HG03469 (cell line): ENCODE measurements at regions not wholly inside any gene's neighbourhood (a gene's known extent, or its start where the extent isn't known, plus 50 kb on each side); places are given as distances from the start of the nearest gene placed in this dataset.
"Not testable (repeated sequence)": the region's sequence is repeated elsewhere in the genome, so short reads cannot be mapped to it uniquely, and the experiment has no call there.

Source experiments
- ATAC-seq: cut with Tn5 transposase; IDR thresholded peaks from one replicate; pipeline ENCODE4 v1.9.1; 2021; ENCODE audit warnings: mild to moderate bottlenecking, moderate library complexity, moderate number of reproducible peaks; ENCODE audit not compliant: unreplicated experiment

DNA sequence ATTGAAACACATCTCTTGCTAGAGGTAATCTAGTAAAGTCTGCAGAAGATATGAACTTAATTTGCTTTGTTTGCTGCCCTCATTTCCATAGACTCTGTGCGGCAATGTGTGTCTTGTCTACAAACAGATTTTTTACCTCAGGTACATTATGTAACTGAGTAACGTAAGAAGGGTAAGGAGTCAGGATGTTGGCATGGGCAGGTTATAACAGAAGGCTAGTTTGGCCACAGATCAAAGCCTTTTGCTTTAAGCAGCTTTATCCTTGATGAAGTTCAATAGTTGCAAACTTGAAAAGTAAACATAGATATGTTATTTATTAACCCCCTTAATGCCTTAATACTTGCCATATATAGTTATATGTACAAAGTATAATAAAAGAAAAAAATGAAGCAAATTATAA is 391.6 kb upstream of the FKBP1C start:
- no peak for ATAC-seq

DNA sequence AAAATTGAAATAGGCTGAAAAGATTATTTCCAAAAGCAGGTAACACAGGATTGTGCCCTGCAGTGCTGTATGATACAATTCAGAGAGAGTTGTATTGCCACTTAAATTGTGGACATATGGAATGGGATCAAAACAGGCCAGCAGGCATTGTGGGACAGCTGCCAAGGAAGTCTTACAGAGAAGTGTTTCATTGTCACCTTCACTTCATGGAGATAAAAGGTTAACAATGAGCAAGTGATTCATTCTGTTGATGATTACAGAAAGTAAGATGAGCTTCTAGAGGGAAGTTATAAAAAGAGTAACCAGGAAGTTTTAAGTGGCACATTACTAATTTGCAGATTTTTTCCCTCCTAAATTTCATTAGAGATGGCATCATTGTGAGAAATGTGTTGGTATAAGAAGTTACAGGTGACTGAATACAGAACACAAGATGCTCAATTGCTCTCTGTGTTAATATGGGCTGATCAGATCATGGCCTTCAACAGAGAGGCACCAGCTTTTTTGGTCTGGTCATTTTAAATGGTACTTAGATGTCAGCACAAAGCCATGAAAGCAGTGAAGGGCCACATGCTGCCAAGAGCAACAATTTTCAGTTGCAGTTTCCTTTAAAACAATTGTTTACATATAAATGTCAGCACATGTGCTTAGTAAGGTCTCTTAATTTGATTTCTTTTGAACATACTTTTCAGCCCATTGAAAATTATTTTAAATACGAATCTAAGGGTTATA is 402.5 kb upstream of the FKBP1C start:
- ATAC-seq = no peak

DNA sequence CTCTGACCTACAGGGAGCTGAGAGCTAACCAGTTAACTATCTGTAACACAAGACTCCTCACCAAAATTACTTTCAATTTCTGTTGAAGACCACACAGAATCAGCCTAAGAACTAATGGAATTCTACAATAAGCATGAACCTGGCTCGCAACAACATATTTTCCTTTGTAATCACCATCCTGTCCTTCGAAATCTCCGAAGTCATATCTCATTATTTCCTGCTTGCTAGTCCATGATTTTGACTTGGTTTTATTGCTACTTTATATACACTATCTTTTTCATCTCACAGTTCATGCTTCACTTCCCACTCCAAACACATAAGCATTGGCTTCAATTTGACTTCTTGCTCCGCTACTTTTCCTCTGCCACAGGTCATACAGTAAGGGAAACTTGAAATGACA is 405.8 kb upstream of the FKBP1C start:
- no peak for ATAC-seq

DNA sequence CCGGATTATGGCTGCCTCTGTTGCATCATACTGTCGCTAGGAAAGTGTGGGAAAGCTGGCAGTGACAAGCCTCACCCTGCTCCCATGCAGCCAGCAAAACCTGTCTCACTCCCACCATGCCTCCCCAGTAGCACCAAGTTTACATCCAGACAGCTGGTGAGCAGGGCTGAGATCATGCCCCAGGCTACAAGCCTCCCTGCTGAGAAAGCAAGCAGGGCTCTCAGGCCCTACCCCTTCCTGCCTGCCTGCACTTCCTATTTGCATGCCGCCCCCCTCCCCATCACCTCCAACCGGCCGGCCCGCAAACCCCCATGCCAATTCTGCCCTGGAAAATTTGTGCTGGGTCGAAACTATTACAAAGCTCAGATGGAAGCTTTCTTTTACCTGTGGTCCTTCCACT is 408.2 kb upstream of the FKBP1C start:
- no peak for ATAC-seq

DNA sequence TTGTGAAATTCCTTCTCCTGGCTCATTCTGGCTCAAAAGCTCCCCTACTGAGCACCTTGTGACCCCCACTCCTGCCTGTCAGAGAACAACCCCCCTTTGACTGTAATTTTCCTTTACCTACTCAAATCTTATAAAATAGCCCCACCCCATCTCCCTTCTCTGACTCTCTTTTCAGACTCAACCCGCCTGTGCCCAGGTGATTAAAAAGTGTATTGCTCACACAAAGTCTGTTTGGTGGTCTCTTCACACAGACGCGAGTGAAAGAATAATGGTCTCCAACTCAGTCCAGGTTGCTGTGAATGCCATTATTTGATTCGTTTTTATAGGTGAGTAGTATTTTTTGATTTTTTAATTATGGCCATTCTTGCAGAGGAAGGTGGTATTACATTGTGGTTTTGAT is 414.1 kb upstream of the FKBP1C start:
- no peak for ATAC-seq

DNA sequence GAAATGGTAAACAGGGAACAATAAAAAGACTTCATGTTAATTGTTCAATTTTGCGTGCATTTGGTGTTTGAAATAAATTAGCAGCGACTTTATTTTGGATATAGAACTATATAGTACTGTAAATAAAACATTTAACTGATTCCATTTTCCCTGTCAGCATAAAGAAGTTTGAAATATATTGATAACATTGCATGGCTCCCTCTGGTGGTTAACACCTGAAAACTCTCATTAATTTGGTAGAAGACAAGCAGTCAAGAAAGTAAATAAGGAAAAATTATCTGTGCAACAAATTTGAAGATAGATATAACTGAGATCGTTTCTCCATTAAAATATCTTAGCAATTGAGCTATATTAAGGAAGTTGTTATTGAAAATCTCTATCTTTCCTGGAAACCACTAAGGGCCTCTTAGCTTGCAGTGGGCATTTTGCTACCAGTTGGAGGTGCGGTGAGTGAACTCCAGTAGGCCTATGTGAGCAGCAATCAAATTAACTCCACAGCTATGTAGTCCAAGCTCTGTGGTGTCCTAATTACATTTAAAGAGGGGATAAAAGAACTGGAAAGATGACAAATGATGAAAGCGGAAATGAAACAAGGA is 435.7 kb upstream of the FKBP1C start:
- ATAC-seq = peak; percentile 42

DNA sequence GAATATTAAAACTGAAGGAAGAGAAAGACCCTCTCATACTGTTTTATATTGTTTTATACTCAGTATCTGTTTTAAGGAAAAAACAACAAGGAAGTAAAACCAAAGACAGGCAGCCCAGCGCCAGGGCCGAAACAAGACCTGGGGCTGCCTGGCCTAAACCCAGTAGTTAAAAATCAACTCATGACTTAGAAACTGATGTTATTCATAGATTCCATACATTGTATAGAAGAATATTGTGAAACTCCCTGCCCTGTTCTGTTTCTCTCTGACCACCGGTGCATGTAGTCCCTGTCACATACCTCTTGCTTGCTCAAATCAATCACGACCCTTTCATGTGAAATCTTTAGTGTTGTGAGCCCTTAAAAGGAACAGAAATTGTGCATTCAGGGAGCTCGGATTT is 445.1 kb upstream of the FKBP1C start:
- not testable (repeated sequence) for ATAC-seq

DNA sequence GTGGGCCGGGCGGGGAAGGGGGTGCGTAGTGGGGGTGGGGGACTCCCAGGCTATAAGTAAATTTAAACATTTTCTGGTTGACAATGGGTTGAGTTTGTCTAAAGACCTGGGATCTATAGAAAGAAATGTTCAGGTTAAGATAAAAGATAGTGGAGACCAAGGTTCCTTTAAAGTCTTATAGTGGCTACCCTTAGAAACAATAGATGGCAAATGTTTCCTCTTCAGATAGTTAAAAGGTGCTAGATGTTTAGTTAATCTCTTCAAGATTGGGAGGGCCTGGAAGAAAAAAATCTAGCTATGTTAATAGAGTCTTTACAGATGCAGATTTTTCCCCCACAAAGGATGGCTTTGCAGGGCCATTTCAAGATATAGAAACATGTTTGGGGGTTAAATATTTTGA is 446.4 kb upstream of the FKBP1C start:
- no peak for ATAC-seq

DNA sequence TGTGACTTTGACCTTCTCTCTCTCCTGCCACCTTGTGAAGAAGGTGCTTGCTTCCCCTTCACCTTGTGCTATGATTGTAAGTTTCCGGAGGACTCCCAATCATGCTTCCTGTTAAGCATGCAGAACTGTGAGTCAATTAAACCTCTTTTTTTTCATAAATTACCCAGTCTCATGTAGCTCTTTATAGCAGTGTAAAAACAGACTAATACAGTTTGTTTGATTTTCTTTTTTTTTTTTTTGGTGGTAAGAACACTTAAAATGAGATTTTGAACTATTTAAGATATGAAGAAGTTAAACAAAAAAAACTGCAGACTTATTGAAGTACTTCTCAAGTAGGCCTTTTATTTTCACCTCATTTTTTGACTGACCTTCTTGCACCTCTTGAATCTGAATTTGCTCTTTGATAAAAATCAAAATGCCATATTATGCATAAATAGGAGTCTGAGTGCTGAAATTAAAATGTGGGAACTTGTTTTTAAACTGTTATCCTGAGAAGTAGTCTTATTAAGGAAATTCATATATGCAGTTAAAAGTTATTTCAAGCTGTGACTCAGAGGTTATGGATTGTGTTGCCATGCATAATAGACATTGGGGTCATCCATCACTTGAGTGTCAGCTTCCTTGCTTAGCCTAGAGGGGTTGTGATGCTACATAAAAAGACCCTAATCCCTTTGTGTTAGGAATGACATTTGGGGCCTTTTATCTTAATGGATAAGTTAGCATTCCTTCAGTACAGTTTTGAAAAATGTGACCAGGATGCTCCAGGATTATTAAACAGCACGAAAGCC is 447.9 kb upstream of the FKBP1C start:
- no peak for ATAC-seq

DNA sequence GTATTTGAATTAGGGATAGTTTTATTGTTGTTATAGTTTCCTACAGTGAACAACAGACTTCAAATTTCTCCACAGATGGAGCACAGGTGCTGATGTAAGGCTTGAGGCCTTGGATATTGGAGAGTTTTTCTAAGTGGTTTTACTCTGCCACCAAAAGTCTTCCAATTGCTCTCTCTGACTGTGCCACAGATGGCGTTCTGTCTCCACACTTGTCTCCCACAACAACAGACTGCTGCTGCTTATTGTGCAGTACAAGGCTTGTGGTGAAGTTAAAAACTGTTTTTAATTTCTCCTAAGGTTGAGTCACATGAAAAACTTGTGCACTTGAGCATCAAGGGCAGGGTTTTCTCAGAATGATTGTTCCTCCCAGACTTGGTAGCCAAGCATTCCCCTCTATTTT is 460.9 kb upstream of the KHDRBS2 start:
- ATAC-seq = no peak

DNA sequence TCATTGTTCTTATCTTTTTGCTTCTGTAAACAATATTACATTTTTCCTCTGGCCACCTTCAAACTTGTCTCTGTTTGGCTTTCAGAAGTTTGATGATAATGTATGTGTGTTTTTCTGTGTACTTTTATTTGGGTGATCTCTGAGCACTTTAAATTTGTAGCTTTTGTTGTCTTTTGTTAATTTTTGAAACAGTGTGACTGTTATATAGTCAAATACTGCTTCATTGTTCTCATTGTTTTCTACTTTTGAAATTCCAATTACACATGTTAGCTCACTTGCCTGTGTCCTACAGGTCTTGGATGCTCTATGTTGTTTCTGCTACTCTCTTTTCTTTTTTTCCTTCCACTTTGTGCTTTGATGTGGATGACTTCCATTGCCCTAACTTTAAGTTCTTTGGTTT is 460.1 kb upstream of the KHDRBS2 start:
- ATAC-seq = no peak

DNA sequence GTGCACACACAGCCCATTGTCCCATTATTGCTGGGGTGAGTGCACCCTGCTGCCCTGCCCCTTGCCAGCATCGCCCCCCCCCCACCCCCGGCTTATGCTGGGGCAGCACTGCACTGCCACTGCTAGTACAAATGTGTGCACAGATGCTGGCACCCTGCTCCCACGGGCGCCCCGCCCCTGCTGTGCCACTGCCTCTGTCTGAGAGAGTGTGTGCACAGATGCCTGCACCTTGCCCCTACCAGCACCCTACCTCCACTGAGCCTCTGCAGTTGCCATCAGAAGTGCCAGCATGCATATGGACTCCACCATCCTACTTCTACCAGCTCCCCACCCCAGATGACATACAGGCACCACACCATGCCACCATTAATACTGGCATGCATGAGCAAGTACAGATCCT is 454.6 kb upstream of the KHDRBS2 start:
- ATAC-seq = no peak

DNA sequence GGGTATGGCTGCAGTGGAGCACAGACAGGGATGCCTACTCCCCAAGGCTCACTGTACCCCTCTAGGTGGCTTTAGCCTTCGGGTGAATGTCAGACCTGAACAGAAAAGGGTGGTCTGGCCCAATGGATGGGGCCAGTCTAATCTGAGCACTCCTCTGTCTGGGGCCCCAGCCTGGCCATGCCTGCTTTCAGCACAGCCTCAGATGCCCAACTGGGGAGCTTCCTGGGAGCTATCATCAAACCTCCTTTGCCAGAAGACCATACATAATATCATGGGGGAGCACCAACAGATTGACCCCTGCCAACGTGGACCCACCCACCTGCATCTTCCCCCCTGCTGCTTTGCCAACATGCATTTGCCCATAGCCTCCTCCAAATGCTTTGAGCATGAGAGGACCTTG is 454.1 kb upstream of the KHDRBS2 start:
- no peak for ATAC-seq

DNA sequence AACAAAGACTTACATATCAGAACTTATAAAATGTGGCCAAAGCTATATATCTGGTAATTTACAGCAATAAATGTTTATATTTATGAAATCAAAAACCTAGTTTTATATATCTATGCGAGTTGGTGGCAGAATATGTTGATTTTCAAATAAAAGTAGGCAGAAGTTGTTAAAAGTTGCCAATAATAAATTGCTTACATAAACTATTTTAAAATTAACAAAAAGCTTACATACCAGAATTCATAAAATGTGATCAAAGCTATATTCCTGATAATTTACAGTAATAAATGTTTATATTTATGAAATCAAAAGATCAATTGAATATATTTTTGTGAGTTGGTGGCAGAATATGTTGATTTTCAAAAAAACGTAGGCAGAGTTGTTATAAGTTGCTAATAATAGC is 451.8 kb upstream of the KHDRBS2 start:
- ATAC-seq = no peak

DNA sequence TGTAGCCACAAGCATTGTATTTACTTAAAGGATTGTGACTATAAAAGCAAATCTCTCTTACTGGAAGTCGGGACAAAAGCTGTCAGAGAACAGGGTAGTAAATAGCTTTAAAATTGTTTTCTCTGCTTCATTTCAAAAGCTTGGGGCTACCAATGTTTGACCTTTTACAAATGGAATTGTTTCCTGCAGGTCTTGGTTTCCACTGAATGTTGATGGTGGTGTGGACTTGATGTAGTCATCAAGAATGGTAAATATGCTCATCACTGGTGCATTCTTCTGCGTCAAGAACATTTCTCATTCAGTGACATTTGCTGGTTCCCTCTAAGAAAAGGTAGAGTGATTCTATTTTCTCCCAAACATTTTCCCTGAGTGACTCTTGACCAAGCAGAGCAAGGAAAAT is 435.4 kb upstream of the KHDRBS2 start:
- no peak for ATAC-seq

DNA sequence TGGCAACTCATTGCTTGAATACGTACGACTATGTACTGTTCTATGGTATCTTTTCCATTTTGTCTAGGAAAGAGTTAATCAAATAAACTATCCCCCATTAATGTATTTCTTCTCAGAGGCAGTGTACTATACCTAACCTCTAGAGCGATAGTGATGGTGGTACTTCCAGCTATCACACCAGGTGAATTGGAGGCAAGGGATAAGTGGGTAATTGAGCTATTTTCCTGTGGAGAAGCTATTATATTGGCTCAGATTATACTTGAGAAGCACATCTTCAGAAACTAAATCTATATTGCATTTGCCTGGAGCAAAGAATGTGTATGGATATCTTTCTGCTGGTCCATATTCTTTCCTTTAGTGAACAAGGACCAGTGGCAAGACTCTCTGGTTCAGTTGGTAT is 430.7 kb upstream of the KHDRBS2 start:
- no peak for ATAC-seq

DNA sequence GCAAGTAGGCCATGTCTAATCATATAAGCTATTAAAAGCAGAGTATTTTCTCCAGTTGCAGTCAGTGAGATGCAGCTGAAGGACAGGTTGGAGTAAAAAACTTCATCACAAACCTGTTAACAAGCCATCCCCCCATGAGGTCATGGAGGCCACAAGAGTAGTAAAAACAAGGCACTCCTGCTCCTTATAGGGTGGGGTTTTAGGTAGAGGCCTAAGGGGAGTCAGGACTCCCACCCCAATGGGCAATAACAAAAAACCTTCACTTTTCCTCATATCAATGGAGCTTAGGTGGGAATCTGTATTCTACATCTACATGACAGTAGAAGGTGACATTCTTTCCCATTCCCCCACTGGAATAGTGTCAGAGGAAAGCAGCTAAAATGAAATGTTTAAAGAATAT is 428.1 kb upstream of the KHDRBS2 start:
- no peak for ATAC-seq

DNA sequence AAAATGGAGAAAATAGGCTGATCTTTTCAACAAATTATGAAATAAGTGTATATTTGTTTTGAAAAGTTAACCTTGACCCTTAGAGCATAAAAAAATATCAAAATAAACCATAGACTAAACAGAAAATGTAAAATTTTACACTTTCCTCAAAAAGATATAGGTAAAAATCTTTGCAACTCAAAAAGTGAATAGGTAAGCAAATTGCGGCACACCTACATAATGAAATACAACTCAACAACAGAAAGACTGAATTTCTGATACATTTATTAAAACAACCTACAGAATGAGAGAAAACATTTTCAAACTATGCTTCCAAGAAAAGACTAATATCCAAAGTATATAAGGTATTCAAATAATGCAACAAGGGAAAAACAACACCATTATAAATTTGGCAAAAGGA is 425.7 kb upstream of the KHDRBS2 start:
- ATAC-seq = no peak

DNA sequence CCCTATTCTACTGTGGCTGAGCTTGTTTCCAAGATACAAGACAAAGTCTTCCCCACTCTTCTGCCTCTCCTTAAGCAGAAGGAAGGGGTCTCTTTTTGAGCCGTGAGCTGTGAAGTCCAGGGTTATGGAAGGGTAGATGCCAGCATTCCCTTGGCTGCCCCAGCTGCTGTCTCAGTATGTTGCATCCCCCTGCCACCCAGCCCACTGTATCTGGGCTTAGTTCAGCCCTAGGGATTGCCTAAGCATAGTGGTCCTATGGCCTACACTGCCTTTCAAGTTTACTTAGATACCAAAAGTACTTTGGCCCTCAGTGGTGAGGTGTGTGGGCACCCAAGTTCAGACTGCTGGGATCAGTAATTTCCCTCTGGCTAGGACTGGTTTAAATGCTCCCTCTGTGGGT is 421.9 kb upstream of the KHDRBS2 start:
- no peak for ATAC-seq

DNA sequence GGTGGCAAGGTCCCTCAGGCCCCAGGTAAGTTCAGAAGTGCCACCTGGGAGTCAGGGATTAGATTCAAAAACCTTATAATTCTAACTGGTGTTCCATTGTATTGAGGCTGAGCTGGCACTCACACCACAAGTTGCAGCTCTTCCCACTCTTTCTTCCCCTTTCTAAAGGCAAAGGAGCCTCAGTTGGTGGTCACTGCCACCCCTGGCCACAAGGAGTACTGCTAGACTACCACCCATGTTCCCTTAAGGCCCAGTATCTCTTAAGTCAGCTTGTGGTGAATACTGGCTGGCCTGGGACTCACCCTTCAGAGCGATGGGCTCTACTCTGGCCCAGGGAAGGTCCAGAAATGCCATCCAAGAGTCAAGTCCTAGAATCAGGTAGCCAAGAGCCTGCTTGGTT is 421.1 kb upstream of the KHDRBS2 start:
- no peak for ATAC-seq

DNA sequence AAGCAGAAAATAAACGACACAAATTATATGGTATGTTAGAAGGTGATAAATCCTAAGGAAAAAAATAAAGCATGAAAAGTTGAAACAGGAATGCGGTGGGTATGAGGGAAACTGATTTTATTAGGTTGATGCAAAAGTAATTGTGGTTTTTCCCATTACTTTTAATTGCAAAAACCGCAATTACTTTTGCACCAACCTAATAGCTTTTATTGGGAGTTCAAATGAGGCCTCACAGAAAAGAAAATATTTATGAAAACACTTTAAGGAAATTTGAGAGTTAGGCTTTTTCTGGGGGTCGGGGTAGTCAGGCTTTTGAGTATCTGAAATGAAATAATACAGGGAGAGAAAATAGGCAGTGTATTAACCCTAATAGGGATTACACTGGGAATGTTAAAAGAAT is 397.0 kb upstream of the KHDRBS2 start:
- no peak for ATAC-seq

DNA sequence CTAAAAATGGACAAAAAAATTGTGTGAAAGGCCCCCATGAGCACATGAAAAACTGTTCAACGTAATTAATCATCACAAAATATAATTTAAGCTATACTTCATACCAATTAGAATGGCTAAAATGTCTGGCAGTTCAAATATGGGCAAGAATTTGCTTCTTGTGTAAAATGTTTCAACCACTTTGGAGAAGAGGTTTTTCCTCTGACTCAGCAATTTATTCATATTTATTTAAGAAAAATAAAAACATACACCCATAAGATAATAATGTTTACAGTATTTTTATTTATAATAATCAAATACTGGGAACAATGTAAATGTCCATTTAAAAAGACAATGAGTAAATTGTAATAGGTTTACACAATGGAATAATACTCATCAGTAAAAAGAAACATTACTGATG is 395.1 kb upstream of the KHDRBS2 start:
- no peak for ATAC-seq
